ENCODE measurements at regions not wholly inside any gene's neighbourhood (a gene's known extent, or its start where the extent isn't known, plus 50 kb on each side); places are given as distances from the start of the nearest gene placed in this dataset.

GRCh38 chr6:145233955-145234354, 501.4 kb downstream of the EPM2A start:
- TF ChIP-seq CTCF (IDR thresholded peaks at IDR 0.05) (no peak), EZH2 (IDR thresholded peaks at IDR 0.05; ENCODE audit: borderline replicate concordance, insufficient read depth, low read depth, low read length, poor library complexity, severe bottlenecking) (no peak)
